DMS79 treated with DMSO at 0.1 percent for 48 hours (cell line): ENCODE measurements at regions not wholly inside any gene's neighbourhood (a gene's known extent, or its start where the extent isn't known, plus 50 kb on each side); places are given as distances from the start of the nearest gene placed in this dataset.

Source experiments
- DNase-seq: peaks from one replicate; lab custom pipeline; 2025; lab: John Stamatoyannopoulos, UW

- no peak for DNase-seq
Measured at GRCh38 chr16:85391769-85392583, 221.1 kb upstream of the GSE1 start.

GRCh38 chr16:85392756-85393673 is 220.1 kb upstream of the GSE1 start:
- no peak for DNase-seq

GRCh38 chr16:85393674-85394451 is 219.3 kb upstream of the GSE1 start:
- no peak for DNase-seq

GRCh38 chr16:85394456-85395206 is 218.5 kb upstream of the GSE1 start:
- no peak for DNase-seq

GRCh38 chr16:85395207-85395912 is 217.8 kb upstream of the GSE1 start:
- DNase-seq: peak; percentile 71

- no peak for DNase-seq
Measured at GRCh38 chr16:85395913-85396878, 216.9 kb upstream of the GSE1 start.

GRCh38 chr16:85396879-85397871 is 215.9 kb upstream of the GSE1 start:
- DNase-seq: no peak

GRCh38 chr16:85398050-85398451 is 215.1 kb upstream of the GSE1 start:
- DNase-seq: no peak

GRCh38 chr16:85398688-85399582 is 214.2 kb upstream of the GSE1 start:
- DNase-seq: no peak

- no peak for DNase-seq
Measured at GRCh38 chr16:85399583-85400284, 213.4 kb upstream of the GSE1 start.

GRCh38 chr16:85400305-85401205 is 212.6 kb upstream of the GSE1 start:
- DNase-seq: no peak

- DNase-seq: no peak
Measured at GRCh38 chr16:85401370-85401916, 211.7 kb upstream of the GSE1 start.

GRCh38 chr16:85401917-85402766 is 211.0 kb upstream of the GSE1 start:
- DNase-seq: no peak
